ENCODE measurements at regions not wholly inside any gene's neighbourhood (a gene's known extent, or its start where the extent isn't known, plus 50 kb on each side); places are given as distances from the start of the nearest gene placed in this dataset.

DNA sequence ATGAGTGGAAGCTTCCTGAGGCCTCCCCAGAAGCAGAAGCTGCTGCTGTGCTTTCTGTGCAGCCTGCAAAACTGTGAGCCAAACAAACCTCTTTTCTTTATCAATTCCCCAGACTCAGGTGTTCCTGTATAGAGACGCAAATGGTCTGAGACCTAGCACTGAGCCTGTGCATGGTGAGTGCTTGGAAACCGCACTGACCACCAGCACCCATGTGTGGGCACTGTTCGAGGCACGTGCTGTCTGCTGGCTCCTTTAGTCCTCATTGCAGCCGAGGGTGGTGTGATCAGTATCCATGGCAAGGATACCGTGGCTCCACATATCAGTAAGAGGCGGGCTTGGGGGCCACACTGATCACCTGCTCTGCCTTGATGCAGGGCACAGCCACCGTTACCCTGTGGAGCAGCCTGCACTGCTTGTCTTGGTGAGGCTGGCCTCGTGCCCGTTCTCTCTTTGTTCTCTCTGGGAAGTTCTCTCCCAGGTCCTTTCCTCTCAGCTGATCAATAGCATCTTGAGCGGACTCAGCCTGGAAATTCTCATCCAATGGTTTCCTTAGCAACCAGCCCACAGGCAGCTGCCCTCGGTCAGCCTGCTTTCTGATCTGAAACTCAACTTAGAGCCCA lies 101.0 kb downstream of the PLXNA1 start:
- TF ChIP-seq EZH2 (IDR thresholded peaks at IDR 0.05) (no peak), CTCF (IDR thresholded peaks at IDR 0.05) (no peak)
